A549 (cell line): ENCODE measurements at regions not wholly inside any gene's neighbourhood (a gene's known extent, or its start where the extent isn't known, plus 50 kb on each side); places are given as distances from the start of the nearest gene placed in this dataset.

Experiments used
- ATAC-seq, 2 experiments: fragments of 200-7000 bp in 1 of 2; fragments of >200 bp in 1 of 2; cut with Nextera tagmentation in 1 of 2; cut with Tn5 transposase in 1 of 2; 3 replicates each; pipeline versions ENCODE4 v1.8.0 to v1.9.1; 2018 to 2020; ENCODE audit warnings: mild to moderate bottlenecking in 1 of 2, moderate library complexity in 1 of 2
- CTCF ChIA-PET: fragments of 300-600 bp; sonication (Branson Sonifier 250); formaldehyde crosslinking; extraction: SDS; loops from one replicate; lab custom pipeline; 2021; ENCODE audit warnings: antibody characterized with exemption, inconsistent platforms; lab: Yijun Ruan, JAX
- POLR2A ChIA-PET: fragments of 350-600 bp; formaldehyde crosslinking; extraction: SDS; loops from one replicate; lab custom pipeline; 2021; ENCODE audit warnings: antibody characterized with exemption, inconsistent platforms; lab: Yijun Ruan, JAX
- DNase-seq, 2 experiments: peaks; one replicate each; pipeline versions ENCODE4 v3.0.0 to v3.0.0-alpha.2; 2011 to 2016; ENCODE audit warnings: low read depth in 1 of 2, low spot score in 1 of 2
- FAIRE-seq: peaks from 2 replicates; lab custom pipeline; 2011; peaks lifted over from hg19 to GRCh38; lab: Jason Lieb, UNC
- H3K27ac ChIP-seq, 2 experiments: fragments of >200 bp; sonication (Bioruptor Twin); formaldehyde crosslinking; 3 replicates each; pipeline ENCODE4 v1.5.1; 2016 to 2017
- H3K4me1 ChIP-seq: fragments of >200 bp; sonication (Bioruptor Twin); formaldehyde crosslinking; 3 replicates; pipeline ENCODE4 v1.6.1; 2016
- H3K4me2 ChIP-seq: fragments of >200 bp; sonication (Bioruptor Twin); formaldehyde crosslinking; 3 replicates; pipeline ENCODE4 v1.6.1; 2016
- H3K4me3 ChIP-seq: fragments of >200 bp; sonication (Bioruptor Twin); formaldehyde crosslinking; 3 replicates; pipeline ENCODE4 v1.5.1; 2016
- H3K9me3 ChIP-seq: fragments of >200 bp; sonication (Bioruptor Twin); formaldehyde crosslinking; 3 replicates; pipeline ENCODE4 v1.6.1; 2016
- CHD2 ChIP-seq: fragments of 150-350 bp; IDR thresholded peaks from 2 replicates; pipeline ENCODE4 v1.6.1; 2014; ENCODE audit warnings: low read length; ENCODE audit not compliant: partially characterized antibody
- CTCF ChIP-seq: fragments of >200 bp; sonication (Bioruptor Twin); formaldehyde crosslinking; IDR thresholded peaks from 3 replicates; pipeline ENCODE4 v1.5.1; 2016
- E2F6 ChIP-seq: IDR thresholded peaks from 2 replicates; pipeline ENCODE4 v1.6.1; 2012; ENCODE audit warnings: low read depth, borderline replicate concordance
- EHF ChIP-seq: fragments of 250-450 bp; sonication (Bioruptor Pico); IDR thresholded peaks from 2 replicates; pipeline ENCODE4 v1.5.0; 2020; ENCODE audit warnings: mild to moderate bottlenecking
- EHMT2 ChIP-seq: fragments of 200-600 bp; sonication (generic); IDR thresholded peaks from 2 replicates; pipeline ENCODE4 v1.6.1; 2016; ENCODE audit warnings: antibody characterized with exemption, low read depth, mild to moderate bottlenecking, moderate library complexity
- ESRRA ChIP-seq: fragments of 150-350 bp; IDR thresholded peaks from 2 replicates; pipeline ENCODE4 v1.6.1; 2014; ENCODE audit warnings: mild to moderate bottlenecking, low read length, borderline replicate concordance
- FOSL2 ChIP-seq, 2 experiments: fragments of 450-650 bp in 1 of 2; fragments of >200 bp in 1 of 2; sonication (Bioruptor Twin) in 1 of 2; formaldehyde crosslinking; IDR thresholded peaks; 2 replicates each; pipeline versions ENCODE4 v1.5.0 to v1.6.1; 2016 to 2020; ENCODE audit warnings: mild to moderate bottlenecking in 1 of 2, moderate library complexity in 1 of 2
- HEYL ChIP-seq: fragments of 250-450 bp; sonication (Bioruptor Pico); IDR thresholded peaks from 2 replicates; pipeline ENCODE4 v1.8.0; 2021; ENCODE audit warnings: mild to moderate bottlenecking, moderate library complexity
- JUN ChIP-seq, 2 experiments: fragments of >200 bp; sonication (Bioruptor Twin); formaldehyde crosslinking; IDR thresholded peaks; 2 replicates in 1 of 2; 3 replicates in 1 of 2; pipeline ENCODE4 v1.6.1; 2016 to 2017
- KDM5A ChIP-seq: fragments of 200-600 bp; sonication (generic); IDR thresholded peaks from 2 replicates; pipeline ENCODE4 v1.6.1; 2016; ENCODE audit warnings: antibody characterized with exemption, mild to moderate bottlenecking
- MAFK ChIP-seq: fragments of 450-650 bp; IDR thresholded peaks from 2 replicates; pipeline ENCODE4 v1.6.1; 2014; ENCODE audit not compliant: partially characterized antibody
- MAX ChIP-seq: IDR thresholded peaks from 2 replicates; pipeline ENCODE4 v1.6.1; 2012
- MYC ChIP-seq: IDR thresholded peaks from 2 replicates; pipeline ENCODE4 v1.6.1; 2012; ENCODE audit warnings: mild to moderate bottlenecking, inconsistent platforms, low read length, improper control_type of control experiment, borderline replicate concordance
- PHF8 ChIP-seq: fragments of 200-600 bp; sonication (generic); IDR thresholded peaks from 2 replicates; pipeline ENCODE4 v1.6.1; 2016; ENCODE audit warnings: low read depth, mild to moderate bottlenecking, antibody characterized with exemption, moderate library complexity, borderline replicate concordance
- POLR2AphosphoS2 ChIP-seq: conservative IDR thresholded peaks from 2 replicates; pipeline ENCODE4 v1.6.1; 2012; ENCODE audit warnings: low read length, improper control_type of control experiment, inconsistent platforms
- RARB ChIP-seq: fragments of 250-450 bp; sonication (Bioruptor Pico); IDR thresholded peaks from 2 replicates; pipeline ENCODE4 v1.8.0; 2021; ENCODE audit warnings: mild to moderate bottlenecking, moderate library complexity
- RCOR1 ChIP-seq: fragments of 150-350 bp; IDR thresholded peaks from 2 replicates; pipeline ENCODE4 v1.6.1; 2014; ENCODE audit warnings: antibody characterized with exemption, low read length, low read depth
- RNF2 ChIP-seq: fragments of 200-600 bp; sonication (generic); IDR thresholded peaks from 2 replicates; pipeline ENCODE4 v1.6.1; 2016; ENCODE audit warnings: low read depth, mild to moderate bottlenecking, antibody characterized with exemption, moderate library complexity, borderline replicate concordance
- ZNF302 ChIP-seq: fragments of 250-450 bp; sonication (Bioruptor Pico); IDR thresholded peaks from 2 replicates; pipeline ENCODE4 v1.9.0; 2021; ENCODE audit warnings: inconsistent platforms, mild to moderate bottlenecking, moderate library complexity
- WGBS: methylation state at CpG from one replicate; pipeline ENCODE4 v1.1.6; 2017; ENCODE audit errors: missing lambda C conversion rate; 5-methylcytosine and 5-hydroxymethylcytosine counted together

GRCh38 chr15:61701455-61701854, 358.8 kb downstream of the VPS13C start:
- Histone ChIP-seq H3K4me3 (no peak overlapping the region), H3K9me3 (no peaks in the 10 kb centered on the region), H3K27ac (no peak overlapping the region), H3K4me1 (no peaks in the 10 kb centered on the region), H3K4me2 (no peak overlapping the region)
- ChIA-PET POLR2A (no interaction called here), CTCF (interaction anchor here (0.7 kb wide), 1 partner anchor 30 kb away, joined by 3 read pairs; no protein-coding TSS in a partner anchor)
- no peak for TF ChIP-seq FOSL2 (IDR thresholded peaks at IDR 0.05)
- TF ChIP-seq FOSL2 (CRISPR knock-in tag; IDR thresholded peaks at IDR 0.05) = no peak
- TF ChIP-seq E2F6 = no peak
- TF ChIP-seq MYC = no peak
- TF ChIP-seq KDM5A = no peak
- no peak for TF ChIP-seq EHF
- FAIRE-seq (no peak), DNase-seq (no peak), ATAC-seq (no peak)
- WGBS = 84% methylated on average over 4 of the region's 4 CpGs

- H3K9me3 ChIP-seq = no peaks in the 10 kb centered on the region
- POLR2A ChIA-PET = no interaction called here
- CTCF ChIA-PET = interaction anchor here (0.7 kb wide), 1 partner anchor 31 kb away, joined by 3 read pairs; no protein-coding TSS in a partner anchor
- 26% methylated on average over 6 of the region's 6 CpGs for WGBS
- FAIRE-seq (no peak), ATAC-seq (no peak), DNase-seq (no peak)
- H3K27ac ChIP-seq = no peak overlapping the region
- no peaks in the 10 kb centered on the region for H3K4me1 ChIP-seq
- no peak overlapping the region for H3K4me3 ChIP-seq
- TF ChIP-seq EHMT2 (no peak), JUN (IDR thresholded peaks at IDR 0.05) (no peak), PHF8 (no peak), MAX (no peak), POLR2AphosphoS2 (no peak), RARB (CRISPR knock-in tag) (no peak), EHF (no peak)
- H3K4me2 ChIP-seq = no peak overlapping the region
Measured at GRCh38 chr15:61700803-61701202, 359.4 kb downstream of the VPS13C start.

GRCh38 chr15:61697796-61698195, 362.5 kb downstream of the VPS13C start:
- WGBS = 4% methylated on average over 2 of the region's 2 CpGs
- ATAC-seq (no peak), DNase-seq (no peak), FAIRE-seq (no peak)
- Histone ChIP-seq H3K27ac (no peak overlapping the region), H3K9me3 (no peaks in the 10 kb centered on the region; the same call in 2 of the 3 replicates), H3K4me3 (no peak overlapping the region), H3K4me1 (no peaks in the 10 kb centered on the region), H3K4me2 (no peak overlapping the region)
- ChIA-PET POLR2A (no interaction called here), CTCF (interaction anchor here (0.6 kb wide), 1 partner anchor 134 kb away, joined by 3 read pairs; no protein-coding TSS in a partner anchor)
- TF ChIP-seq JUN (IDR thresholded peaks at IDR 0.05) (no peak), MAFK (no peak), HEYL (CRISPR knock-in tag) (no peak), CTCF (no peak), RNF2 (no peak), CHD2 (no peak), RCOR1 (no peak), ZNF302 (CRISPR knock-in tag) (no peak), ESRRA (no peak)
